ENCODE measurements at regions not wholly inside any gene's neighbourhood (a gene's known extent, or its start where the extent isn't known, plus 50 kb on each side); places are given as distances from the start of the nearest gene placed in this dataset.

DNA sequence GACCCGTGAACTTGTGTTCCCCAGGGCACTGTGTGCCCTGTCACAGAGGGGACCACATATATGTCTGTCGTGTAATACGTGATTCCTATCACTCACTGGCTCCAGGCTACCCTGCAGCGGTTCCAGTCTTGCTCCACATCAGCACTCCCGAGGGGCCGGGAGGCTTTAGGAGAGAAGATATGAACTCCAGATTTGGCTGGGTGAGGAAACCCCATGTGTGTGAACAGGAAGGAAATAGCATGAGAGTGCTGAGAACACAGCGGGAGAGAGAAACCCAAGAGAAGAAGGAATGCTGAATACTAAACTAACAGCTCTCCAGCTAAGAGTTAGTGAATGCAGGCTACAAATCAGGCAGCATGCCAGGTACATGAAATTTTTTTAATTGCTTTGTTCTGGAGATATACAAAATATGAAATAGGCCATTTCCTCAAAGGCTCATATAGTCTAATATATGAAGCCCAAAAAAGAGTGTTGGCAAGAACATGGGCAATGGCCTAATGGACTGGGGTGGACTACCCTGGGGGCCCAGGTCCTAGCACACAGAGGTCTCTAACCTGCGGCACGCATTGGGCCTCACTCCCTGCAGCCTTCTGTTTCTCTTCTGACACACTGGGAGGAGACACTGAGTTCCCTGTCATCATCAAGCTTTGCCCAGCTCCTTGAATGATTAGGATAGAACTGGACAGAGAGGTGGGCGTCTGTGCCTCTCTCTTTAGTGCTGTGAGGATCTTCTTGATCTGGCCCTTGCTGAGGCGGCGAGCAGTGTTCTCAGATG lies 372.8 kb upstream of the RAB6C start:
- no peak overlapping the region for H3K27ac ChIP-seq
- DNase-seq (ENCODE audit: low read depth, low spot score), result no peak

DNA sequence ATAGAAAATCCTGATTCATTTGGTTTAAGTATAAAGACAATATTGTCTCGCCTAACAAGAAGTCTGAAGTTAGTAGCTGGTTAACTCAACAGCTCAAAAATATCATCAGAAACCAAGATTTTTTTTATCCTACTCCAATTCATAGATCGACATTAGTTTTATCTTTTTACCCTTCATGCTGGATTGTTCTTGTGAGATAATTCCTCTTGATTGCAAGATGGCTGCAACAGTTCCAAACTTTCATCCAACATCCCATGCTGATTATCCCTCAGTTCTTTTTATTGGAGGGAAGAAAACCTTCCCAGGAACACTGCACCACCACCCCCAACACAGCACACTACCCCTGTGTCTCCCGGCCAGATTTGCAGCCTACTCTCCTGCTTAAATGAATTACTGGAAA lies 370.2 kb upstream of the RAB6C start:
- H3K27ac ChIP-seq, result no peak overlapping the region
- no peak for DNase-seq (ENCODE audit: low read depth, low spot score)

DNA sequence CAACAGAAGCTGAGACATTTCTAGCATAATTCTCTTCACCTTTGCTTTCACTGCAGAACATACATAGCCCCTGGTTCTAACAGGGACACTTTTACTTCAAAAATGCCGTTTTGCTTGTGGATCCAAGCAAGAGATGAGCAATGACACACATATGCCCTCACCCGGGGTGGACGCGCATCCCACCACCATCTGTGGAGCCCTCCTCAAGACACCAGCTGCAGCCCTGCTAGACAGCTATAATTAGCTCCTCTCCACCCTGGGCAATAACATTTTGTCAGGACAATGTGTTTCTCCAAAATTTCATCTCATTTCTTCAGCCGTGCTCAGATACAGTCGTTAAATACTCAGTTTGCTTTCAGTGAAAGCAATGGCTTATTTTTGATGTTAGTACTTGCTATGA lies 368.7 kb upstream of the RAB6C start:
- DNase-seq (ENCODE audit: low read depth, low spot score), result no peak
- no peak overlapping the region for H3K27ac ChIP-seq

DNA sequence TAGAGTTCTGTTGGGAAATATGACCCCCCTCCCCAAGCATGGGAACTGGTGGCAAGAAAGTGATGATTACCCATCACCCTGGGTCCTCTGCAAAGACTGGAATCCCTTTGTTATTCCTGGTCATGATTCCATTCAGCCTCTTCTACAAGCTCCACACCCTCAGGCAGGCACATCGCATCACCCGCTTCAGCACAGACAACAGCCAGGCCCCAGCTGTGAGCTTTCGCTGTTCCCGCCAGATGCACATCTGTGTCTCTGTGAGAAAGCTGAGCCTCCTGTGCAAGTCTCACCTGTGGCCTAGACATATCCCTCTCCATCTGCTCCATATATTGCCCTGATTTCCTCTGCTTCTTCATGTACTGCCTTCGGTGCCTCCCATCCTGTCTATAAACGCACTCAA lies 368.0 kb upstream of the RAB6C start:
- no peak overlapping the region for H3K27ac ChIP-seq
- no peak for DNase-seq (ENCODE audit: low read depth, low spot score)

DNA sequence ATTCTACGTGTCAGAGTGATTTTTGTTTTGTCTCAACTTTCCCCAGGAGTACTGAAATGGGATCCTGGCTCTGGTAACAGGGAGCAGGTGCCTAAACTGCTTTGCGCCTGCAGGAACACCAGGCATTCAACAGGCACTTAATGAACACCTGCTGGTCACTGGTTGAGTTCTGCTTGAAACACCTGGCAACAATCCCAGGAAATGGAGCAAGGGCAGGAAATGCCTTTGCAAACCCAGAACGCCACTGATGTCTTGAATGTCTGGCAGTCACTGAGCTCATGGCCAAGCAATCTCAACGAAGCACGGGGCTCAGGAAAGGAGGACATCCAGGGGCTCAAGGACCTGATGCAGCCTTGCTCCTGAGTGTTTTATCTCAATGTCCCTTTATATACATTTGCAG lies 360.0 kb upstream of the RAB6C start:
- H3K27ac ChIP-seq, result no peak overlapping the region
- DNase-seq (ENCODE audit: low read depth, low spot score), result no peak

DNA sequence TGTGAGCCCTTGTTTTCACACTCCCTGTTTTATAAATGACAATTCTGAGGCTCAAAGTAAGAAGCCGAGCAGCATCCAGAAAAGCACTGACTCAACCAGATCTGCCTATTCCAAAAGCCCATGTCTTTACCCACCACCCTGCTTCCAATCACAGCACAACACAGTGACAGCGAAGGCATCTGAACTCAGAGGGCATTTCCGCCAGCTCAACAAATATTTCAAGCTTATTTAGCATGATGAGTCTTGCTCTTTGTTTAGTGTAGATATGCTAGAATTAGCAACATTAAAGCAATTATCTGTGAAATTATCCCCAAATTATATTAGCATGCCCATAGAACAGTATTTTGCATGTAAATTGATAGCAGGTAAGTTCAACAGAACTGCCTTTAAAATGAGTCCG lies 359.1 kb upstream of the RAB6C start:
- no peak for DNase-seq (ENCODE audit: low read depth, low spot score)
- no peak overlapping the region for H3K27ac ChIP-seq

DNA sequence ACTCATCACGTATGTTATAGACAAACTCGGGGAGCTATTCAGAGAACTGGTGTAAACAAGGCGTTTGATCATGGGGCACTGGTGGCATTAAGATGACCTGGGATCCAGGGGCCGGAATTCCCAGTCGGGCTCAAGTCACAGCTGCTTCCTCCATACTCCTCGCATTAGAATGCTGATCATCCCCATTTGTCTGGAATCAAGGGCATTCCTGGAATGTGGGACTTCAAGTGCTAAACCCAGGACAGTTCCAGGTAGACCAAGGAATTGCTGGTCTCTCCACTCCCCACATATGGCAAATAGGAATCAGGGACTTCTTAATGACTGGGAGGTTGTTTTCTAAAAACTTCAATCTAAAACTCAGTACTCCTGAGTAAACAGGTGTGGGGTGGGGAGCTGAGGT lies 355.7 kb upstream of the RAB6C start:
- no peak for DNase-seq (ENCODE audit: low read depth, low spot score)
- no peak overlapping the region for H3K27ac ChIP-seq

DNA sequence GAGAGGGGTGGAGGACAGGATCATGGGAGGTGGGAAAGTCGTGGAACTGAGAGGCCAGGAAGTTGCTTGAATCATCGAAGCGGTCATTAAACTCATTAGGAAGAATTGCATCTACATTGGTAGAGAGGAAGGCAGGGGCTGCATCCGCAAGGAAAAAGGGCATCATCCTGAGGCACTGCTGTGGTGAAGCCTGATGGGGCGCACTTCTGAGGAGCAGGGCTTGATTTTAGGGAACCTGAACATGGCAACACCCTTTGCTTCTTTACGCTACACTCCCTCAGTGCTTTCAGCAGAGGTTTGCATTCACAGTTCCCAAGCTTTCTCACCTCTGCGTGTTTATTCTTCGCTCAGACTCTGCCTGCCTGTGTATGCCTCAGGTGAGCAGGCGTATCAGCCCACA lies 352.0 kb upstream of the RAB6C start:
- no peak for DNase-seq (ENCODE audit: low read depth, low spot score)
- H3K27ac ChIP-seq, result no peak overlapping the region

DNA sequence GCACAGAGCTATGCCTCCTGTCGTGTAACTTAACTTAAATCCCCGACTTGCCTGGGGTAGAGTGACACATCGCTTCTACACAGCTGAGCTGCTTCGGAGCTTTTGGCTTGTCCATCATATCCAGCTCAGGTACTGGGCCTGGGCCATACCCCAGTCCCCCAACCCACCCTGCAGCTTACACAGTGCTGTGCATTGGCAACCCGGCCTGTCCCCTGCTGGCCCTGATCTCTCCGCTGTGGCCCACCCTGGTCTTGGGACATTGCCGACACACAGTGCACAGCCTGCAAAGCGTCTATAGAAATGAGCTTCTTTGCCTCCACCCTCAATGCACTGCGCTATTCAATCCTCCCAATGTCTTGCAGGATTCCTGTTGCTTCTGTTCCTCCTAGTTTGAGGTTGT lies 342.8 kb upstream of the RAB6C start:
- DNase-seq (ENCODE audit: low read depth, low spot score), result no peak
- no peak overlapping the region for H3K27ac ChIP-seq

DNA sequence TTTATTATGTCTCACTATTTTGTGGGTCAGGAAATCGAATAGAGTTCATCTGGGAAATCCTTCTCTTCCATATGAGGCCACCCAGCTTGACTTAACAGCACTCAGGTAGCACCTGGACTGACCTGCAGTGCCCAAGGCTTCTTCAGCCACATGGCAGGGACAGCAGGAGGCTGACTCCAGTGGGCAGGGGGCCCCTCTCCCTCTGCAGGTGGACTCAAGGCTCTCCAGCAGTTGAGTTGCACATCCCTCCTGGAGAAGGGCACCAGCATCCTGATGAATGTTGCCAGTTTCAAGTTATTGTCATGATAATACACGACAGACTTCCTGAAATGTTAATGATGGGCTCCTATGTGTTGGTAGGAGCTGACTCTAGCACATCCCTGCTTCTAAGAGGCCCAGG lies 338.1 kb upstream of the RAB6C start:
- no peak for DNase-seq (ENCODE audit: low read depth, low spot score)
- H3K27ac ChIP-seq, result no peak overlapping the region

DNA sequence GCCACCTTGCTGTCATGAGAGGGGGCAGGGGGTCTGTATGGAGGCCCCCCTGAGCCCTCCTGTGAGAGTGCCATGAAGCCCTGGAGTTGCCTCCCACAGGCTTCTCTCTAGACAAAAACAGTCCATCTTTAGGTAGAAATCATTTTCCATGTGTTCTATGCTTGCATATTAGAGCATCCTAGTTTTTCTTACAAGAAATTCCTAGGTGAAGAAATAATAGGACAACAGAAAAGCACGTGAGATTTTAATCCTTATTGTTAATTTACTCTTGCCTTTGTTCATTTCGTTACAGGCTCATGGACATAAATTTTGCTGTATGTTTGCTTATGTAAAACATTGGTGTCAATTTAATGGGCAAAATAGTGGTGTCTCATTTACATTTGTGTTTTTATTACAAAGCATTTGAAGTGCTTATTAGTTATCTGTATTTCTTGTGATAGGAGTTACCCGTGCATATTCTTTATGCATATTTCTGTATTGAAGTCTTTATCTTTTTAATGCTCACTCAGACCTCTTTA lies 336.9 kb upstream of the RAB6C start:
- no peak overlapping the region for H3K27ac ChIP-seq
- no peak for DNase-seq (ENCODE audit: low read depth, low spot score)

DNA sequence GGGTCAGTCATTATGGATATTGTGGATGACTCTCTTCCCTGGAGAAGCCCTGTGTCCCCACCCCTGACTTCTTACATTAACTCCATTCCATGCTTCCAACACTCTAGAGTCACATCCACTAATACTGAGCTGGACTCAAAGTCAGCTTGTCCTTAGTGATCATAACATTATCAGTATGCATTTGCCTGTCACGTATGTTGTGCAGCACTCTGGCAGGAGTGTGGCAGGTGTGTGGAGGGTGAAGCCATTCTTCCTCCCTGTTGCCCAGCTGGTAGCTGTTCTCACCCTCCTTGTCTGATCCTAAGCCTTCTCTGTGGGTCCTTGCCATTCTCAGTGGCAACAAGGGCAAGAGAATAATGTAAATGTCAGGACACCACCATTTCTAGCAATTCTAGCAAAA lies 334.1 kb upstream of the RAB6C start:
- DNase-seq (ENCODE audit: low read depth, low spot score), result no peak
- H3K27ac ChIP-seq, result no peak overlapping the region

DNA sequence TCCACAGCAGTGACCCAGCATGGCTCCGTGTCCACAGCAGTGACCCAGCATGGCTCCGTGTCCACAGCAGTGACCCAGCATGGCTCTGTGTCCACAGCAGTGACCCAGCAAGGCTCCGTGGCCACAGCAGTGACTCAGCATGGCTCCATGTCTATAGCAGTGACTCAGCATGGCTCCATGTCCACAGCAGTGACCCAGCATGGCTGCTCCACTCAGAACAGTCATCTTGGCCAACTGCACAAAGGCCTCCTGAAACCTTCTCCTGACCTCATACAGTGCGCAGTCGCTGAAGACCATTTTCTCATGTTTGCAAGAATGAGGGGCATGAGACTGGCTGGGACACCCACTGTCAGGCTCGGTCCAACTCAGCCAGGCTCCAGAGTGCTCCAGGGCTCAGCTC lies 333.4 kb upstream of the RAB6C start:
- no peak overlapping the region for H3K27ac ChIP-seq
- no peak for DNase-seq (ENCODE audit: low read depth, low spot score)

DNA sequence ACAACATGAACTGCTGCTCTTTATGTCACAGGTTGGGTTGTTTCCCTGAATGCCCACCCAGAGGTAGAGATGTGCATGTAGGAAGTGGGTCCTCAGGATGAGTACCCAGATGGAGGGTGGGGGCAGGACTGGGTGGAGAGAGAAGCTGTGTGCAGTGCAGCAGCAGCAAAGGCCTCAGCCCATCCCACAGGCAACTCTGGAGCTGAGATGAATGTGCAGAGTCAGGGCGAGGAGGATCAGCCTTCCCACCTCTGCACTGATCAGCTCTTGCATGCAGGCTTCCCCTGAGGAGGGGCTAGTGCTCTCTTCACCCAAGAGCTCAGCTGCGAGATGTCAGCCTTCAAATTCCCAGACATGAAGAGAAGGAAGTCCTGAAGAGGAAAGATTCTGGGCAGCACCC lies 326.2 kb upstream of the RAB6C start:
- no peak for DNase-seq (ENCODE audit: low read depth, low spot score)
- no peak overlapping the region for H3K27ac ChIP-seq

DNA sequence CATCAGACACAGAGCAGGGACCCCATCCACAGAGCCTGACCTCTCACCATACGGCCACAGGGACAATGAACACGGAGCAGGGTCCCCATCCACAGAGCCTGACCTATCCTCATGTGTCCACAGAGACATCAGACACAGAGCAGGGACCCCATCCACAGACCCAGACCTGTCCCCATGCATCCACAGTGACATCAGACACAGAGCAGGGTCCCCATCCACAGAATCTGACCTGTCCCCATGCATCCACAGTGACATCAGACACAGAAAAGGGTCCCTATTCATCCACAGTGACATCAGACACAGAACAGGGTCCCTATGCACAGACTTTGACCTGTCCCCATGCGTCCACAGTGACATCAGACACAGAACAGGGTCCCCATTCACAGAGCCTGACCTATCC lies 325.1 kb upstream of the RAB6C start:
- DNase-seq (ENCODE audit: low read depth, low spot score), result no peak
- no peak overlapping the region for H3K27ac ChIP-seq

DNA sequence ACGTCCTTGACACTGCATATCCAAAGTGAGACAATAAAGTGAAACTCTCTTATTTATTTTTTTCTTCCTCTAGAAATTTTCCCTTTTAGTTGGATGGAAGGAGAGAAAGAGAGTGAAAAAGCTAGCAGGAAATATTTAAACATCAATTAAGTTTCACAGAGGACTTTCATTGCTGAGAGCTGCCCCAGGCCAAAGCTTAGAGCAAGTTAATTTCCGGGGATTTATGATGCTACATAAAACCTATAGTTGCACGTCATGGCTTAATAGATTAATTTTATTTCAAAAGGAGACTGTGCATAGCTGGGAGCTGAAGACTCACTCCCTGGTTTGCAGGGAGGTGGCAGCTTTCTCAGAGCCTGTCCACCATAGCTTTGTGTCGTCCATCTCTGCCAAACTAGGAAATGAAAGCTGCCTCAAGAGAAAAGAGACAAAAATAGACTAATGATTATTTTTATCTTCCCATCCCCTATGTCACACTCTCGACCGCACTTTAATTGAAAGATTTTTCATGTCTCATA lies 323.3 kb upstream of the RAB6C start:
- DNase-seq (ENCODE audit: low read depth, low spot score), result no peak
- no peak overlapping the region for H3K27ac ChIP-seq

DNA sequence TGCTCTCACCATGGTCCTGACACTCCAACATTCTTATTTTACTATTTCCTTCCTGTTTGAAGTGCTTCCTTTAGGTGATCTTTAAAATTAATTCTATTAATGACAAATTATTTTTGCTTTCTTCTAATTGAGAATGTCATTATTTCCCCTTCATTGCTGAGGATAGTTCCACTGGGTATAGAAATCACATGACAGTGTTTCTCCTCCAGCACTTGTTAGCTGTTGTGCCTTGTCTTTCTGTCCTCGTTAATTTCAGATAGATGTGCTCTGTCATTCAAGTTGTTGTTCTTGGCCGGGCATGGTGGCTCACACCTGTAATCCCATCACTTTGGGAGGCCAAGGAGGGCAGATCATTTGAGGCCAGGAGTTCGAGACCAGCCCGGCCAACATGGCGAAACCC lies 321.0 kb upstream of the RAB6C start:
- no peak for DNase-seq (ENCODE audit: low read depth, low spot score)

DNA sequence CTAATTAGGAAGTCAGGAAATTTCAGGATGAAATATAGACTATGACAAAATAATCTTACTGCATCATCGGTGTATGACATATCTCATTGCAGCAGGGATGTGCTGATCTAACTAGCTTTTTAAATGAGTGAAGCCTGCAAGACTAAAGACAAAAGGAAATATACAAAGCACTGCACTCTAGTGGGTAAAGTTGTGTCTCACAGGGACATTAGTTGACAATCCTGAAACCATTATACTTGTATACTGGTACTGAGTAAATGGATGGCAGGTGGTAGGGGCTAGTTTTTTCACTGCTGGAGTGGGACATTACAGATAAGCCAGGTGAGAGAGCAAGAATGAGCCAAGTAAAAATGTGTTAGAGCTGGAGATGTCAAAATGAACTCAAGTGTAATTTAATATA lies 317.5 kb upstream of the RAB6C start:
- H3K27ac ChIP-seq, result no peak overlapping the region
- no peak for DNase-seq (ENCODE audit: low read depth, low spot score)

More for the DNA sequence above, 321.0 kb upstream of the RAB6C start:
- H3K27ac ChIP-seq, result no peak overlapping the region

DNA sequence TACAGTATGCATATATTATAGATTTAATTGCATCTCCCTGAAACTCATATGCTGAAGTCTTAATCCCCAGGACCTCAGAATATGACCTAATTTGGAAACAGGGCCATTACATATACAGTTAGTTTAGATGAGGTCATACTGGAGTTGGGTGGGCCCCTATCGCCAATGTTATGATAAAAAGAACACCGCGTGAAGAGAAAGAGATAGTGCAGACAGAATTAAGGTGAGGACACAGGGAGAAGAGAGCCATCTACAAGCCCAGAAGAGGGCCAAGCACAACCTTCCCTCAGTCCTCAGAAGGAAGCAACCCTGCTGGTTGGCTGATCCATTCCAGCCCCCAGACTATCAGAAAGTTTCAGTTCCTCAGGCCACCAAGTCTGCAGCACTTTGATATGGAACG lies 311.9 kb upstream of the RAB6C start:
- no peak overlapping the region for H3K27ac ChIP-seq
- DNase-seq (ENCODE audit: low read depth, low spot score), result no peak

DNA sequence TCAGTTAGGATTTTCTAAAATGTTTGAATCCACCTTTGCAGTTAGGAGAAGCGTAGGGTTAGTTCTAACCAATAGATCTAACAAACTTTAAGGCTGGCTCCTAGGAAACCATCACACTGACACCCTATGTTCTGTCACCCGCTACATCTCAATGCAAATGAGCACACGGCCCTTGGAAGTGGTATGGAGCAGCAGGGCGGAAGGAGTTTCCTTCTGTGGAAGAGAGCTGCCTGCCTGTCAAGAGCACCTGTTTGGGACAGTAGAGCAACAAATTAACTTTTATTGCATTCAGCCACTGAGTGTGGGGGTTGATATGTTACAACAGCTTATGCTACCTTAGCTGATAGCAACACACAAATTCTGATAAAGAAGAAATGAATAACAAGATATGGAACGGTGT lies 306.9 kb upstream of the RAB6C start:
- no peak for DNase-seq (ENCODE audit: low read depth, low spot score)
- H3K27ac ChIP-seq, result no peak overlapping the region

DNA sequence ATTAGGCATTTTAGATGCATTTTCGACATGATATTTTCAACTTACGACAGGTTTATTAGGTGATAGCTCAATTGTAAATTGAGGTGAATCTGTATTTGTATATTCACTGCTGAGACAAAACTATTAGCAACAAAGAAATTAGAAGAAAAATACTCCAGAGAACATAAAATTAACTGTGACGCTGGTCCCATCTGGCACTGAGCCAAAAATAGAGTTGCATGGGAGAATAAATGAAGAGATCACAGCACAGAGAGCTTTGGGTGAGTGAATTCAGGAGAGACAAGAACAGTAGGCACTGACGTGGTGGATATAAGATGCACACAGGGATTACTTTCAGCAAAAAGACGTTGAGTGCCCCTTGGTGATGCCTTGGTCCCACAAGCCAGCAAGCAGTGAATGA lies 306.2 kb upstream of the RAB6C start:
- DNase-seq (ENCODE audit: low read depth, low spot score), result no peak

More for the DNA sequence above, 306.2 kb upstream of the RAB6C start:
- no peak overlapping the region for H3K27ac ChIP-seq

Data from epithelial cell of prostate (primary cell).